ENCODE measurements at regions not wholly inside any gene's neighbourhood (a gene's known extent, or its start where the extent isn't known, plus 50 kb on each side); places are given as distances from the start of the nearest gene placed in this dataset.

- Histone ChIP-seq H3K9ac (no peak overlapping the region), H3K4me1 (ENCODE audit: control insufficient read depth in 1 of 2, insufficient read depth in 2 of 2, low read depth in 1 of 2, low read length in 1 of 2) (no peaks in the 10 kb centered on the region; a peak in 1 of 4 replicates), H3K4me2 (no peak overlapping the region), H3K27ac (ENCODE audit: low read depth in 2 of 2, low read length in 1 of 2) (no peak overlapping the region), H4K20me1 (ENCODE audit: insufficient read depth) (no peaks in the 10 kb centered on the region), H3K79me2 (ENCODE audit: insufficient read depth) (no peaks in the 10 kb centered on the region), H3K9me2 (no peaks in the 10 kb centered on the region; the same call in none of the 2 replicates), H3K9me3 (no peaks in the 10 kb centered on the region), H3K27me3 (ENCODE audit: insufficient read depth) (no peaks in the 10 kb centered on the region), H2AFZ (ENCODE audit: low read depth) (no peak overlapping the region), H3K36me3 (replicated peaks in 1 of 2; ENCODE audit: control insufficient read depth in 1 of 2, insufficient read depth in 2 of 2, low read length in 1 of 2) (no peaks in the 10 kb centered on the region), H3K4me3 (ENCODE audit: low read depth in 2 of 2, low read length in 1 of 2) (no peak overlapping the region), H3F3A (replicated peaks; ENCODE audit: insufficient read depth) (no peaks in the 10 kb centered on the region)
- POLR2A ChIA-PET = no interaction called here
- no peak for TF ChIP-seq TEAD4 (IDR thresholded peaks at IDR 0.05; ENCODE audit: borderline replicate concordance, insufficient read depth)
- TF ChIP-seq FOSL2 (IDR thresholded peaks at IDR 0.05; ENCODE audit: borderline replicate concordance, low read depth) = no peak
- no peak for TF ChIP-seq NFIC (IDR thresholded peaks at IDR 0.05; ENCODE audit: borderline replicate concordance)
- no peak for TF ChIP-seq EZH2phosphoT487 (IDR thresholded peaks at IDR 0.05; ENCODE audit: borderline replicate concordance, low read depth)
- TF ChIP-seq REST (IDR thresholded peaks at IDR 0.05; ENCODE audit: low read depth, low read length) = no peak
- no peak for TF ChIP-seq FOXM1 (IDR thresholded peaks at IDR 0.05; ENCODE audit: low read depth)
- TF ChIP-seq ELF1 (IDR thresholded peaks at IDR 0.05) = no peak
- TF ChIP-seq NRF1 (IDR thresholded peaks at IDR 0.05; ENCODE audit: low read depth, low read length) = no peak
- no peak for TF ChIP-seq RXRA (IDR thresholded peaks at IDR 0.05; ENCODE audit: borderline replicate concordance, low read depth)
- TF ChIP-seq USF1 (IDR thresholded peaks at IDR 0.05; ENCODE audit: borderline replicate concordance, low read depth) = no peak
- no peak for TF ChIP-seq TCF12 (IDR thresholded peaks at IDR 0.05)
- no peak for TF ChIP-seq SMC3 (IDR thresholded peaks at IDR 0.05; ENCODE audit: low read depth, low read length)
- no peak for TF ChIP-seq PBX3 (IDR thresholded peaks at IDR 0.05)
- no peak for TF ChIP-seq ZBTB33 (IDR thresholded peaks at IDR 0.05; ENCODE audit: borderline replicate concordance, low read depth)
- CTCF ChIA-PET = no interaction called here
- DNase-seq = no peak
Measured at GRCh38 chr11:91170711-91171110, 947.9 kb upstream of the CHORDC1 start.

All from SK-N-SH (cell line).